H9 (cell line): ENCODE measurements at regions not wholly inside any gene's neighbourhood (a gene's known extent, or its start where the extent isn't known, plus 50 kb on each side); places are given as distances from the start of the nearest gene placed in this dataset.

Experiments
- DNase-seq: peaks from one replicate; pipeline ENCODE4 v3.0.0-alpha.2; 2017
- H2AFZ ChIP-seq: one replicate; pipeline ENCODE4 v1.6.1; 2013; ENCODE audit warnings: mild to moderate bottlenecking, low read length, control low read depth, moderate library complexity
- H2AK5ac ChIP-seq: 2 replicates; pipeline ENCODE4 v1.6.1; 2013; ENCODE audit warnings: low read length, control low read depth, mixed read lengths; ENCODE audit not compliant: insufficient read length
- H2BK120ac ChIP-seq: one replicate; pipeline ENCODE4 v1.6.1; 2013; ENCODE audit warnings: low read depth, mild to moderate bottlenecking, low read length, control low read depth, inconsistent platforms; ENCODE audit not compliant: poor library complexity, severe bottlenecking
- H2BK12ac ChIP-seq: 2 replicates; pipeline ENCODE4 v1.6.1; 2013; ENCODE audit warnings: low read length, control low read depth, mixed read lengths, low read depth; ENCODE audit not compliant: insufficient read length
- H2BK15ac ChIP-seq: 2 replicates; pipeline ENCODE4 v1.6.1; 2013; ENCODE audit warnings: low read depth, low read length, control low read depth
- H2BK20ac ChIP-seq: one replicate; pipeline ENCODE4 v1.6.1; 2013; ENCODE audit warnings: low read depth, mild to moderate bottlenecking, low read length, control low read depth, inconsistent platforms; ENCODE audit not compliant: poor library complexity, severe bottlenecking
- H2BK5ac ChIP-seq: 2 replicates; pipeline ENCODE4 v1.6.1; 2013; ENCODE audit warnings: low read length, control low read depth, mixed read lengths; ENCODE audit not compliant: insufficient read length
- H3K14ac ChIP-seq: 2 replicates; pipeline ENCODE4 v1.6.1; 2013; ENCODE audit warnings: low read length, control low read depth; ENCODE audit not compliant: insufficient read depth
- H3K18ac ChIP-seq: 2 replicates; pipeline ENCODE4 v1.6.1; 2013; ENCODE audit warnings: low read depth, mild to moderate bottlenecking, mixed read lengths, low read length, control low read depth; ENCODE audit not compliant: insufficient read length
- H3K23ac ChIP-seq: 2 replicates; pipeline ENCODE4 v1.6.1; 2013; ENCODE audit warnings: low read length, control low read depth, mixed read lengths, low read depth; ENCODE audit not compliant: insufficient read length
- H3K23me2 ChIP-seq: 2 replicates; pipeline ENCODE4 v1.6.1; 2013; ENCODE audit warnings: low read depth, mild to moderate bottlenecking, mixed read lengths, low read length, control low read depth; ENCODE audit not compliant: insufficient read length, poor library complexity, severe bottlenecking
- H3K27ac ChIP-seq: 2 replicates; pipeline ENCODE4 v1.5.1; 2013; ENCODE audit warnings: low read length, control low read depth, mixed read lengths, low read depth; ENCODE audit not compliant: insufficient read length
- H3K27me3 ChIP-seq: 2 replicates; pipeline ENCODE4 v1.6.1; 2013; ENCODE audit warnings: low read length, control low read depth, inconsistent platforms; ENCODE audit not compliant: insufficient read depth
- H3K4ac ChIP-seq: 2 replicates; pipeline ENCODE4 v1.6.1; 2013; ENCODE audit warnings: low read depth, mild to moderate bottlenecking, control low read depth, inconsistent platforms, low read length, moderate library complexity
- H3K4me1 ChIP-seq: 2 replicates; pipeline ENCODE4 v1.6.1; 2013; ENCODE audit warnings: low read length, control low read depth, inconsistent platforms; ENCODE audit not compliant: insufficient read depth
- H3K4me2 ChIP-seq: 2 replicates; pipeline ENCODE4 v1.6.1; 2013; ENCODE audit warnings: low read length, control low read depth, mixed read lengths; ENCODE audit not compliant: insufficient read length, insufficient read depth
- H3K56ac ChIP-seq: 2 replicates; pipeline ENCODE4 v1.6.1; 2013; ENCODE audit warnings: low read depth, mild to moderate bottlenecking, mixed read lengths, low read length, control low read depth; ENCODE audit not compliant: insufficient read length
- H3K79me1 ChIP-seq: 2 replicates; pipeline ENCODE4 v1.6.1; 2013; ENCODE audit warnings: low read depth, mild to moderate bottlenecking, moderate library complexity, low read length, control low read depth, inconsistent platforms; ENCODE audit not compliant: insufficient read depth, poor library complexity, severe bottlenecking
- H3K79me2 ChIP-seq: 2 replicates; pipeline ENCODE4 v1.6.1; 2013; ENCODE audit warnings: low read length, control low read depth, inconsistent platforms; ENCODE audit not compliant: insufficient read depth
- H3K9ac ChIP-seq: 2 replicates; pipeline ENCODE4 v1.6.1; 2013; ENCODE audit warnings: low read length, control low read depth, mixed read lengths; ENCODE audit not compliant: insufficient read length; ENCODE audit errors: extremely low read depth
- H3K9me3 ChIP-seq: one replicate; pipeline ENCODE4 v1.6.1; 2013; ENCODE audit warnings: low read depth, low read length, inconsistent platforms; ENCODE audit not compliant: control insufficient read depth
- H3T11ph ChIP-seq: one replicate; pipeline ENCODE4 v1.6.1; 2013; ENCODE audit warnings: mild to moderate bottlenecking, low read length, control low read depth, inconsistent platforms
- H4K20me1 ChIP-seq: one replicate; pipeline ENCODE4 v1.6.1; 2013; ENCODE audit not compliant: control insufficient read depth, insufficient read length, insufficient read depth
- H4K5ac ChIP-seq: 2 replicates; pipeline ENCODE4 v1.6.1; 2013; ENCODE audit warnings: low read depth, mild to moderate bottlenecking, mixed read lengths, low read length, control low read depth; ENCODE audit not compliant: insufficient read length
- H4K8ac ChIP-seq: replicated peaks from 2 replicates; pipeline ENCODE4 v1.6.1; 2013; ENCODE audit warnings: low read length, control low read depth, mixed read lengths, low read depth; ENCODE audit not compliant: insufficient read length
- H4K91ac ChIP-seq: 2 replicates; pipeline ENCODE4 v1.6.1; 2013; ENCODE audit warnings: low read depth, mild to moderate bottlenecking, moderate library complexity, mixed read lengths, low read length, control low read depth; ENCODE audit not compliant: insufficient read length
- H3K27ac Mint-ChIP-seq, 3 experiments: 2 replicates in 2 of 3; 3 replicates in 1 of 3; pipeline ENCODE4 v1.8.0; 2020 to 2021; ENCODE audit warnings: mixed read lengths in 3 of 3, mild to moderate bottlenecking in 1 of 3, moderate library complexity in 1 of 3
- H3K27me3 Mint-ChIP-seq: 2 replicates; pipeline ENCODE4 v1.8.0; 2021; ENCODE audit warnings: low read depth, mild to moderate bottlenecking, moderate library complexity, mixed read lengths
- H3K36me3 Mint-ChIP-seq, 3 experiments: 2 replicates in 2 of 3; 3 replicates in 1 of 3; pipeline ENCODE4 v1.8.0; 2020 to 2021; ENCODE audit warnings: low read depth in 3 of 3, mixed read lengths in 3 of 3; ENCODE audit not compliant: insufficient read depth in 1 of 3
- H3K4me1 Mint-ChIP-seq, 2 experiments: 2 replicates each; pipeline ENCODE4 v1.8.0; 2020; ENCODE audit warnings: mixed read lengths in 2 of 2
- H3K4me3 Mint-ChIP-seq, 2 experiments: 2 replicates in 1 of 2; 3 replicates in 1 of 2; pipeline ENCODE4 v1.8.0; 2020 to 2021; ENCODE audit warnings: mild to moderate bottlenecking in 2 of 2, mixed read lengths in 2 of 2, moderate library complexity in 1 of 2
- H3K9me3 Mint-ChIP-seq, 2 experiments: 2 replicates in 1 of 2; 3 replicates in 1 of 2; pipeline ENCODE4 v1.8.0; 2020; ENCODE audit warnings: mild to moderate bottlenecking in 2 of 2, mixed read lengths in 2 of 2, moderate library complexity in 1 of 2
- WGBS: extraction: QIAGEN DNeasy Blood & Tissue Kit; methylation state at CpG from one replicate; pipeline ENCODE4 v1.1.7; 2013; ENCODE audit warnings: missing lambda C conversion rate, low lambda C conversion rate, mixed read lengths; ENCODE audit not compliant: insufficient read length; ENCODE audit errors: extremely low coverage; 5-methylcytosine and 5-hydroxymethylcytosine counted together
- TF ChIP-seq, protein P1 (sequence below): fragments of 200-600 bp; sonication (generic); conservative IDR thresholded peaks from 3 replicates; pipeline ENCODE4 v1.8.0; 2021; ENCODE audit warnings: antibody characterized with exemption, mild to moderate bottlenecking

- Histone ChIP-seq H4K20me1 (no peaks in the 10 kb centered on the region), H3K27ac (no peak overlapping the region), H3K79me2 (no peaks in the 10 kb centered on the region), H3K56ac (no peak overlapping the region), H3K4me1 (no peaks in the 10 kb centered on the region; the same call in 1 of the 2 replicates), H4K91ac (no peak overlapping the region), H3K23me2 (no peaks in the 10 kb centered on the region), H2BK5ac (no peak overlapping the region), H3T11ph (no peak overlapping the region), H2BK120ac (no peak overlapping the region), H2BK12ac (no peak overlapping the region), H3K27me3 (no peaks in the 10 kb centered on the region), H3K18ac (no peak overlapping the region), H2BK15ac (no peak overlapping the region), H4K5ac (no peak overlapping the region), H3K4me2 (no peak overlapping the region), H3K79me1 (no peaks in the 10 kb centered on the region), H3K14ac (no peak overlapping the region), H3K9ac (no peak overlapping the region), H3K9me3 (no peaks in the 10 kb centered on the region), H2BK20ac (no peak overlapping the region), H4K8ac (no peak overlapping the region), H3K4ac (no peak overlapping the region), H3K23ac (no peak overlapping the region), H2AFZ (no peak overlapping the region), H2AK5ac (no peak overlapping the region)
- Mint-ChIP-seq H3K4me3 (no peak overlapping the region), H3K4me1 (peaks cover 14 to 19% of the 10 kb centered on the region in 2 experiments), H3K9me3 (no peaks in the 10 kb centered on the region), H3K27ac (no peak overlapping the region), H3K36me3 (no peaks in the 10 kb centered on the region; a peak in 1 of 7 replicates), H3K27me3 (no peaks in the 10 kb centered on the region)
- TF ChIP-seq, protein P1, sequence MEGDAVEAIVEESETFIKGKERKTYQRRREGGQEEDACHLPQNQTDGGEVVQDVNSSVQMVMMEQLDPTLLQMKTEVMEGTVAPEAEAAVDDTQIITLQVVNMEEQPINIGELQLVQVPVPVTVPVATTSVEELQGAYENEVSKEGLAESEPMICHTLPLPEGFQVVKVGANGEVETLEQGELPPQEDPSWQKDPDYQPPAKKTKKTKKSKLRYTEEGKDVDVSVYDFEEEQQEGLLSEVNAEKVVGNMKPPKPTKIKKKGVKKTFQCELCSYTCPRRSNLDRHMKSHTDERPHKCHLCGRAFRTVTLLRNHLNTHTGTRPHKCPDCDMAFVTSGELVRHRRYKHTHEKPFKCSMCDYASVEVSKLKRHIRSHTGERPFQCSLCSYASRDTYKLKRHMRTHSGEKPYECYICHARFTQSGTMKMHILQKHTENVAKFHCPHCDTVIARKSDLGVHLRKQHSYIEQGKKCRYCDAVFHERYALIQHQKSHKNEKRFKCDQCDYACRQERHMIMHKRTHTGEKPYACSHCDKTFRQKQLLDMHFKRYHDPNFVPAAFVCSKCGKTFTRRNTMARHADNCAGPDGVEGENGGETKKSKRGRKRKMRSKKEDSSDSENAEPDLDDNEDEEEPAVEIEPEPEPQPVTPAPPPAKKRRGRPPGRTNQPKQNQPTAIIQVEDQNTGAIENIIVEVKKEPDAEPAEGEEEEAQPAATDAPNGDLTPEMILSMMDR: peak; percentile 44; the same call in 2 of the 3 replicates
- DNase-seq: no peak
- WGBS: no CpG with 5 or more reads among the region's 8 CpGs
Measured at GRCh38 chr13:106110241-106110855, 425.1 kb downstream of the EFNB2 start.
